GM21515 (cell line): ENCODE measurements at regions not wholly inside any gene's neighbourhood (a gene's known extent, or its start where the extent isn't known, plus 50 kb on each side); places are given as distances from the start of the nearest gene placed in this dataset.

Experiments used
- ATAC-seq: cut with Tn5 transposase; IDR thresholded peaks from one replicate; pipeline ENCODE4 v1.9.1; 2021; ENCODE audit not compliant: unreplicated experiment

- ATAC-seq: no peak
Observed at GRCh38 chr20:22910287-22910852, 124.7 kb upstream of the SSTR4 start.

- ATAC-seq: no peak
Observed at GRCh38 chr20:22914291-22914690, 120.8 kb upstream of the SSTR4 start.

- ATAC-seq: no peak
Observed at GRCh38 chr20:22915512-22915911, 119.6 kb upstream of the SSTR4 start.

GRCh38 chr20:22916021-22916842, 118.9 kb upstream of the SSTR4 start:
- no peak for ATAC-seq

- no peak for ATAC-seq
Observed at GRCh38 chr20:22918286-22918983, 116.7 kb upstream of the SSTR4 start.

GRCh38 chr20:22920898-22921297, 114.2 kb upstream of the SSTR4 start:
- no peak for ATAC-seq

- no peak for ATAC-seq
Observed at GRCh38 chr20:22921595-22922421, 113.3 kb upstream of the SSTR4 start.

- ATAC-seq: no peak
Observed at GRCh38 chr20:22922987-22923386, 112.1 kb upstream of the SSTR4 start.

GRCh38 chr20:22924046-22924737, 110.9 kb upstream of the SSTR4 start:
- no peak for ATAC-seq

GRCh38 chr20:22924949-22925612, 110.0 kb upstream of the SSTR4 start:
- no peak for ATAC-seq

- ATAC-seq: no peak
Observed at GRCh38 chr20:22925613-22925983, 109.5 kb upstream of the SSTR4 start.

- no peak for ATAC-seq
Observed at GRCh38 chr20:22927537-22927936, 107.6 kb upstream of the SSTR4 start.

GRCh38 chr20:22928679-22929078, 106.4 kb upstream of the SSTR4 start:
- ATAC-seq: no peak

GRCh38 chr20:22929661-22930060, 105.5 kb upstream of the SSTR4 start:
- no peak for ATAC-seq

GRCh38 chr20:22931653-22932608, 103.2 kb upstream of the SSTR4 start:
- no peak for ATAC-seq

- ATAC-seq: no peak
Observed at GRCh38 chr20:22939181-22939580, 95.9 kb upstream of the SSTR4 start.

GRCh38 chr20:22940350-22940749, 94.8 kb upstream of the SSTR4 start:
- ATAC-seq: no peak

GRCh38 chr20:22941550-22941949, 93.6 kb upstream of the SSTR4 start:
- no peak for ATAC-seq

GRCh38 chr20:22942742-22943141, 92.4 kb upstream of the SSTR4 start:
- no peak for ATAC-seq
